NCI-H128 (cell line): ENCODE measurements at regions not wholly inside any gene's neighbourhood (a gene's known extent, or its start where the extent isn't known, plus 50 kb on each side); places are given as distances from the start of the nearest gene placed in this dataset.

Source experiments
- DNase-seq: peaks from one replicate; lab custom pipeline; 2025; ENCODE audit not compliant: unreplicated experiment; lab: John Stamatoyannopoulos, UW

GRCh38 chr1:213371847-213372619, 321.0 kb downstream of the RPS6KC1 start:
- DNase-seq: no peak

DNA sequence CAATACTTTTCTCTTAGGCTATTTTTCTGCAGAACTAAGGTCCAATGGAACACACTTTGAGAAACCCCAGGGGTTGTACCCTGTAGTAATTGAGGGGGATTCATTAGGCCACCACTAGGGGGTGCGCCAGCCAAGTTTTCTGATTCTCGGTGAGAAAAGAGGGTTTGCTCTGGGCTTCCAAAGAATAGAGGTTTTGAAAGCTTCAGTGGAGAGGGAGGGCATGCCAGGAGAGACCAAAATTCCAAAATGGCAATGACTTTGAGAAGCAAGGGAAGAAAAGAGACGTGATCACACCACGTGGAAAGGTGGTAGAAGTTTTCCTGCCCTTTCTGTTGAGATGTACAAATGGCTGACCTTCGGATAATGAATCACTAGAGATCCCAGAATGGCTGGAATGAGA, 323.3 kb downstream of the RPS6KC1 start:
- DNase-seq: peak; percentile 74

DNA sequence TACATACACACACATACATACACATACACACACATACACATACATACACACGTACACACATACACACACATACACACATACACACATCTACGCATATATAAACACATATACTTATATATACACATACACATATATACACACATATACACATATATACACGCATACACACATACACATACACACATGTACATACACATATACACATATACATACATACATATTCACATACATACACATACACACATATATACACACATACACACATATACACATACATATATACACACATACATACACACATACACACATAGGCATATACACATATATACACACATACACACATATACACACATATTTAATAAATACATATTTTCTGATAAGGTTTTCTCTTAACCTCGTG, 324.0 kb downstream of the RPS6KC1 start:
- DNase-seq: no peak

- no peak for DNase-seq
These were observed 325.9 kb downstream of the RPS6KC1 start for GRCh38 chr1:213376862-213377372.

- no peak for DNase-seq
These were observed 329.8 kb downstream of the RPS6KC1 start for GRCh38 chr1:213380865-213381264.

- no peak for DNase-seq
These were observed 330.6 kb downstream of the RPS6KC1 start for GRCh38 chr1:213381572-213382084.

DNA sequence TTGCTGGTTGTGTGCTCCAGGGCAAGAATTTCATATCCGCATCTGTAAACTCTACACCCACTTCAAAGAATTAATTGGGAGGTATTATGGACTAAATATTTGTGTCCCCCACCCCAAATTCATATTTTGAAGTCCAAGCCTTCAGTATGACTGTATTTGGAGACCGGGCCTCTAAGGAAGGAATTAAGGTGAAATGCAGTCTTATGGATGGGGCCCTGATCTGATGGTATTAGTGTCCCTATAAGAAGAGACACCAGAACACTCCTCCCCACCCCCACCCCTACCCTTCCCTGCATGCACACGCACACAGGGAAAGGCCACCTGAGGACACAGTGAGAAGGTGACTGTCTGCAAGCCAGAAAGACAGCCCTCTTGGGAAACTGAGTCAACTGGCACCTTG, 332.4 kb downstream of the RPS6KC1 start:
- no peak for DNase-seq

GRCh38 chr1:213385201-213385600, 334.2 kb downstream of the RPS6KC1 start:
- DNase-seq: no peak

- DNase-seq: no peak
These were observed 334.8 kb downstream of the RPS6KC1 start for GRCh38 chr1:213385806-213386324.

DNA sequence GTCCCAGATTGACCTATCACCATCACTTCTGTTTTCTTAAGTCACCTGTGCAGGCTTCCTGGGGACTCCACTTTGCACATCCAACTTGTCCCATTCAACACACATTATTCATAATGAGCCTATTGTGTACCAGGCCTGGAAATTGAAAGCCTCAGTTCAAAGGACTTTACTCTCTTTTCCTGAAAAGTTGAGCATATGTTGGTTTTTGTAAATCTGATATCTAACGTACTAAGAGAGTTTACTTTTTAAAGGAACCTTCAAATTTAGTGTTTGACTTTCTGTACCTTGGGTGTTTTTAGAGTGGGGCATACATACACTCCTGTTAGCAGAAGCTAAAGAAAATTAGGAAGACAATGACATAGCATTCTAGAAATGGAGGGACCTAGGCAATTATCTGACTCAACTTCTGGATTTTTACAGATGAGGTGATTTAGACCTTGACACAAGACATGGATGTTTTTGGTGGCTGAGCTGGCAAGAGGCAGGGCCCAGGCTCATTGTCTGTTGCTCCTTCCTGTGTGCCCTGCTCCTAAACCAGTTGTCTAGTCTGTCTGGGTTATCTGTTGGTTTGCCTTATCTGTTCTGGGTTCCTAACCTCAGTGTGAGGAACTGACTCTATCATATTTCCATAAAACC, 336.5 kb downstream of the RPS6KC1 start:
- no peak for DNase-seq

GRCh38 chr1:213388199-213388598, 337.2 kb downstream of the RPS6KC1 start:
- DNase-seq: no peak

DNA sequence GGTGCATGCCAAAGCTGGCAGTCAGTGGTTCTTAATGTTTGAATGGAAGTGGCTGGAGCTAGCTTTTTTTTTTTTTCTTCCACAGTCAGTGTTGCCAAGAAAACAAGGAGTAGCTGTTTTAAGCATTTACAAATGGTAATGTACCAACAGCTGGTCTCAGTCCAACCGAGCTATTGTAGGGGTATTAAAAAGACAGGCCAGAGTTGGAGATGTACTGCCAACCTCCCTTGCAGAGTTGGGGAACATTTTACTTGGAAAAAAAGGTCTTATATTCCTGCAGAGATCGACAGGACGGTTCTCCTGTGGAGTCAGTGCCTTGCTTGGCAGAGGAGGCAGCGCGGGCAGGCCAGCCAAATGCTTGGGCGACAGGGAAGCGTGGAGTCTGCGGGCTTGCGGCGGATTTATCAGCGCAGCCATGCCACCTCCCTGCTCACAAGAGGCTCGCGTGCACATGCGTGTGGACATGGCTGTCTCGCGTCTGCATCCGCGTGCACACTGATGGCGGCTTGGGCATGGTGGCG, 338.1 kb downstream of the RPS6KC1 start:
- DNase-seq: no peak

DNA sequence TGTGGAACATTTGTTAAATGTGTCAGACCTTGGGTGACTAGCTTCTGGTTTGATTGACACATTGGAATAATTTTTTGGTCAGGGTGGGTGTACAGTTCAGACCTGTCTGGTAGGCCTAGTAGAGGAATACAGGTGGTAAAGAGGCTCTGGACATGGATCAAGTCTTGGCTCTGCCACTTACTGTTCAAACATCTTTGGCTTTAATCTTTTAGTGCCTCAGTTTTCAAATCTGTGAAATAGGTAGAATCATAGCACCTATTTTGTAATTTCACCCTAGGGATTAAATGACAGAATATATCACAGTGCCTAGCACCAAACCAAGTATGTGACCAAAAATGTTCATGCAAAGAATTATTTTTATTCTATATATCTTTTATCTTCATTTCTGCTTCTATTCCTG, 340.4 kb downstream of the RPS6KC1 start:
- no peak for DNase-seq

DNA sequence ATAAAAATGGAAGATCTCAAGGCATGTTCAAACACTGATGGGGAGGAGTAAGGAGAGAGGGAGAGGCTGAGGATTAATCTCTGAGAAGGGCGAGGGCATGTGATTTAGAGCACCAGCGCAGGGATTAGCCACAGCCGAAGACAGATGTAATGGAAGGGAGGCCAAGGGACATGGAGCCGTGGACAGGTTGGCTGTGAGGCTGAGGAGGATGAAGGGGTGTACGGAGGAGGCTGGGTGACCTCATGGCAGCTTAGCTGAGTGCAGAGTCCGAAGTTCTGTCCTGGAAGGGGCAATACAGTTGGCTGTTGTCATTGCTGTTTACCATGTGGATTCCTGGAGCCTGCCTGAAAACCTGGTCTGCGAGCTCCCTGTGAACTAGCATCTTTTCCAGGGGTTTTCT, 342.8 kb downstream of the RPS6KC1 start:
- DNase-seq: no peak

GRCh38 chr1:213394837-213395236, 343.8 kb downstream of the RPS6KC1 start:
- no peak for DNase-seq

GRCh38 chr1:213397638-213398037, 346.6 kb downstream of the RPS6KC1 start:
- no peak for DNase-seq

- DNase-seq: no peak
These were observed 348.7 kb downstream of the RPS6KC1 start for GRCh38 chr1:213399695-213400094.

DNA sequence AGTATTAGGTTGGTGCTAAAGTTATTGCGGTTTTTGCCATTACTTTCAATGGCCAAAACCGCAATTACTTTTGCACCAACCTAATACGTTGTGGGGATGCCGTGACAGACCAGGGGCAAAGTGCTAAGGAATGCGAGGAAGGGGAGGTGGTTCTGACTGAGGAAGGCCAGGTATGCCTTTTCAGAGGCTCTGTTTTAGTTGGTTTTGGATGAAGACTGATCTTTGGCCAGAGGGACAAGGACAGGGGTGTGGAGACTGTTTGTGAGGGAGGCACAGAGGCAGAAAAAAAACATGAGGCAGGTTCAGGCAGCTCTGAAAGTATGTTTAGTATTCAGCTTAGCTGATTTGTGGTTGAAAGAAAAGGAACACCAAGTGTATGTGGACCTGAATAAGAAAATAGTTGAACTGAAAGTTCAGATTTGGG, 358.2 kb downstream of the RPS6KC1 start:
- no peak for DNase-seq

- DNase-seq: no peak
These were observed 358.9 kb downstream of the RPS6KC1 start for GRCh38 chr1:213409971-213410370.

GRCh38 chr1:213414346-213414745, 363.3 kb downstream of the RPS6KC1 start:
- no peak for DNase-seq

DNA sequence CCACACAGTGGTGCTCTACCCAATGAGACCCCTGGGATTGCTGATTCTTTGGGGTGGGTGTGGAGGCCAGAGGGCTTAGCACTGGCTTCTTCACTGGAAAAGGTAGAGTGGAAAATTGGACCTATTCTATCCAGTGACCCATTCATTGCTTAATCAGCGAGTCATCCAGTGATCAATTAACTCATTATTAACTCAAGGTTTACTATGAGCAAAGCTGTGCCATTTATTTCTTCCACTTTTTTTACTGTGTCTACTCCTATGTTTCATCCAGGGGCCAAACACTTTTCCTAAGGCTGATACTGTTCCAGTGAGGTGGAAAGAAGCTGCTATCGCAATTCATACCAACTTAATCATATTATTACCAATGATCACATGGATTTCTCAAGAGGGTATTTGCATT, 363.9 kb downstream of the RPS6KC1 start:
- no peak for DNase-seq
